ENCODE measurements at regions not wholly inside any gene's neighbourhood (a gene's known extent, or its start where the extent isn't known, plus 50 kb on each side); places are given as distances from the start of the nearest gene placed in this dataset.

DNA sequence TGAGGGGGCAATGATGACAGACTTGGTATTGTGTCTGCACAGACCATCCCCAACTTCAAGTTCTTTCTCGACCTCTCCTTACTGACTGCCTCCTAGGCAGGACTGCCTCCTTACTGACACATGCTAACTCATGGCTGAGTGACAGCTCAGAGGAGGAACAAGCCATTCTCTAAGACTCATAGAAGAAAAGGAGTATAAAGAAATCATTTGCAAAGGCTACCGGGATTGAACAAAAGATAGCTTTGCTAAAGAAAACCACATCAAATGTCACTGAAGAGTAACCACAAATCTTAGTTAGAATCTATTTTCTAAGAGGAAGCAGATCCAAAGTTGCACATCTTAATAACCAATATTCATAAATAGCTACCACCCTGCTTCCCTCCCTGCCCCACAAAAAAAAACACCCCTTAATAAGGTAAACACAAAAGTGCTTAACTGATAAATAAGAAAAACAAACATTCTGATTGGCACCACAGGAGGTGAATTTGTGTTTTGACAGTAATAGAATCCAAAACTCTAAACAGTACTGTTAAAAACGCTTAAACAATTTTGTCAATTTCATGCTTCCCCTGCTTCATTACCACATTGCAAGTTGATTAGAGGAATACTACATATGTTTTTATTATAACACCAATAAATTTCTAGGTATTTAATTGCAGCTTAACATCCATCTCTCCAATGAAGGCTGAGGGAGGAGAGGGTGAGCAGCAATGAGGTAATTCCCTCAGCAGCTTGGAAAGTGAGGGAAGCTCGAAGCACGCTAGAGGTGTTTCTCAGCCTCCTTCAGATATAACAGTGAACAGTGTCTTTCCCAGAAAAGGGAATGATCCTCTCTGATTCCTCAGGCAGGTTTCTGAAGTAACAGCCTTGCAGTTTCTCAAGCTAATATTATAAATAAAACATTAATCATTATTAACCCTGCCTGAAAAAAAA, 160.0 kb downstream of the HNRNPD start:
- TF ChIP-seq, protein P1, sequence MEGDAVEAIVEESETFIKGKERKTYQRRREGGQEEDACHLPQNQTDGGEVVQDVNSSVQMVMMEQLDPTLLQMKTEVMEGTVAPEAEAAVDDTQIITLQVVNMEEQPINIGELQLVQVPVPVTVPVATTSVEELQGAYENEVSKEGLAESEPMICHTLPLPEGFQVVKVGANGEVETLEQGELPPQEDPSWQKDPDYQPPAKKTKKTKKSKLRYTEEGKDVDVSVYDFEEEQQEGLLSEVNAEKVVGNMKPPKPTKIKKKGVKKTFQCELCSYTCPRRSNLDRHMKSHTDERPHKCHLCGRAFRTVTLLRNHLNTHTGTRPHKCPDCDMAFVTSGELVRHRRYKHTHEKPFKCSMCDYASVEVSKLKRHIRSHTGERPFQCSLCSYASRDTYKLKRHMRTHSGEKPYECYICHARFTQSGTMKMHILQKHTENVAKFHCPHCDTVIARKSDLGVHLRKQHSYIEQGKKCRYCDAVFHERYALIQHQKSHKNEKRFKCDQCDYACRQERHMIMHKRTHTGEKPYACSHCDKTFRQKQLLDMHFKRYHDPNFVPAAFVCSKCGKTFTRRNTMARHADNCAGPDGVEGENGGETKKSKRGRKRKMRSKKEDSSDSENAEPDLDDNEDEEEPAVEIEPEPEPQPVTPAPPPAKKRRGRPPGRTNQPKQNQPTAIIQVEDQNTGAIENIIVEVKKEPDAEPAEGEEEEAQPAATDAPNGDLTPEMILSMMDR (IDR thresholded peaks at IDR 0.05) = no peak
- TF ChIP-seq POLR2AphosphoS5 (IDR thresholded peaks at IDR 0.05) = no peak
- TF ChIP-seq POLR2A (IDR thresholded peaks at IDR 0.05) = no peak
- no peak for TF ChIP-seq EP300 (IDR thresholded peaks at IDR 0.05)
